GM12874 (cell line): ENCODE measurements at regions not wholly inside any gene's neighbourhood (a gene's known extent, or its start where the extent isn't known, plus 50 kb on each side); places are given as distances from the start of the nearest gene placed in this dataset.

Source experiments
- CTCF ChIP-seq: IDR thresholded peaks from 2 replicates; pipeline ENCODE4 v1.5.1; 2011; ENCODE audit warnings: low read depth, mild to moderate bottlenecking, control low read depth, low read length, moderate library complexity; ENCODE audit not compliant: insufficient read depth

- TF ChIP-seq CTCF, result no peak
These were observed 378.7 kb upstream of the AZI2 start for GRCh38 chr3:28727307-28727706.

GRCh38 chr3:28738425-28738824 is 389.8 kb upstream of the AZI2 start:
- no peak for TF ChIP-seq CTCF

- TF ChIP-seq CTCF, result no peak
These were observed 391.0 kb upstream of the AZI2 start for GRCh38 chr3:28739647-28740046.

- TF ChIP-seq CTCF, result no peak
These were observed 394.6 kb upstream of the AZI2 start for GRCh38 chr3:28743271-28743670.

- TF ChIP-seq CTCF, result no peak
These were observed 395.2 kb upstream of the AZI2 start for GRCh38 chr3:28743831-28744230.

GRCh38 chr3:28745436-28745835 is 396.8 kb upstream of the AZI2 start:
- TF ChIP-seq CTCF, result no peak

- no peak for TF ChIP-seq CTCF
These were observed 397.4 kb upstream of the AZI2 start for GRCh38 chr3:28745916-28746617.
